Activated naive CD4-positive, alpha-beta T cell treated with anti-CD3 and anti-CD28 coated beads, Interleukin-2, amount 50 U/mL, for 24 hours (primary cell): ENCODE measurements at regions not wholly inside any gene's neighbourhood (a gene's known extent, or its start where the extent isn't known, plus 50 kb on each side); places are given as distances from the start of the nearest gene placed in this dataset.

Source experiments
- H3K27ac Mint-ChIP-seq: one replicate; pipeline ENCODE4 v1.8.0; 2021; ENCODE audit warnings: mild to moderate bottlenecking, mixed read lengths
- H3K27me3 Mint-ChIP-seq: one replicate; pipeline ENCODE4 v1.8.0; 2021; ENCODE audit warnings: mixed read lengths
- H3K36me3 Mint-ChIP-seq: one replicate; pipeline ENCODE4 v1.8.0; 2021; ENCODE audit warnings: mixed read lengths
- H3K4me1 Mint-ChIP-seq: one replicate; pipeline ENCODE4 v1.8.0; 2021; ENCODE audit warnings: mixed read lengths
- H3K4me3 Mint-ChIP-seq: one replicate; pipeline ENCODE4 v1.8.0; 2021; ENCODE audit warnings: mild to moderate bottlenecking, mixed read lengths
- H3K9me3 Mint-ChIP-seq: one replicate; pipeline ENCODE4 v1.8.0; 2021; ENCODE audit warnings: mixed read lengths

GRCh38 chr15:69505956-69506556 lies 53.4 kb downstream of the RPLP1 start:
- H3K4me1 Mint-ChIP-seq: peaks cover 7% of the 10 kb centered on the region
- no peaks in the 10 kb centered on the region for H3K9me3 Mint-ChIP-seq
- no peaks in the 10 kb centered on the region for H3K27me3 Mint-ChIP-seq
- H3K4me3 Mint-ChIP-seq: no peak overlapping the region
- peaks cover 2% of the 10 kb centered on the region for H3K36me3 Mint-ChIP-seq
- peak overlapping the region; percentile 32 for H3K27ac Mint-ChIP-seq

- Mint-ChIP-seq H3K27me3 (peaks cover 2% of the 10 kb centered on the region), H3K27ac (no peak overlapping the region), H3K9me3 (no peaks in the 10 kb centered on the region), H3K4me1 (peaks cover 7% of the 10 kb centered on the region), H3K4me3 (no peak overlapping the region), H3K36me3 (peaks cover 2% of the 10 kb centered on the region)
Measured at GRCh38 chr15:69508659-69509058, 56.0 kb downstream of the RPLP1 start.

- H3K27ac Mint-ChIP-seq: no peak overlapping the region
- peaks cover 7% of the 10 kb centered on the region for H3K4me1 Mint-ChIP-seq
- H3K9me3 Mint-ChIP-seq: no peaks in the 10 kb centered on the region
- no peak overlapping the region for H3K4me3 Mint-ChIP-seq
- H3K27me3 Mint-ChIP-seq: peaks cover 2% of the 10 kb centered on the region
- H3K36me3 Mint-ChIP-seq: peaks cover 2% of the 10 kb centered on the region
Measured at GRCh38 chr15:69509131-69509530, 56.5 kb downstream of the RPLP1 start.

DNA sequence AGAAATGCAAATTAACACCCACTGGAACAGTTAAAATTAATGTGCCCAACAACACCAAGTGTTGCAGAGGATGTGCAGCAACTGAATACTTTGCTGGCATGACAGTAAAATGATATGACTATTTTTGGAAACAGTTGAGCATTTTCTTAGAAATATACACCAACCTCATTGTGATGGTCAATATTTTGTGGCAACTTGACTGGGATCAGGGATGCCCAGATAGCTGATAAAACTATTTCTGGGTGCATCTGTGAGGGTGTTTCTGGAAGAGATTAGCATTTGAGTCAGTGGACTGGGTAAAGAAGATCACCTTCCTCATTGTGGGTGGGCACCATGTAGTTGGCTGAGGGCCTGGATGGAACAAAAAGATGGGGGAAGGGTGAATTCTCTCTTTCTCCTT lies 57.9 kb downstream of the RPLP1 start:
- Mint-ChIP-seq H3K4me1 (peaks cover 7% of the 10 kb centered on the region), H3K9me3 (no peaks in the 10 kb centered on the region), H3K4me3 (no peak overlapping the region), H3K27me3 (peaks cover 3% of the 10 kb centered on the region), H3K36me3 (peaks cover 2% of the 10 kb centered on the region), H3K27ac (no peak overlapping the region)

DNA sequence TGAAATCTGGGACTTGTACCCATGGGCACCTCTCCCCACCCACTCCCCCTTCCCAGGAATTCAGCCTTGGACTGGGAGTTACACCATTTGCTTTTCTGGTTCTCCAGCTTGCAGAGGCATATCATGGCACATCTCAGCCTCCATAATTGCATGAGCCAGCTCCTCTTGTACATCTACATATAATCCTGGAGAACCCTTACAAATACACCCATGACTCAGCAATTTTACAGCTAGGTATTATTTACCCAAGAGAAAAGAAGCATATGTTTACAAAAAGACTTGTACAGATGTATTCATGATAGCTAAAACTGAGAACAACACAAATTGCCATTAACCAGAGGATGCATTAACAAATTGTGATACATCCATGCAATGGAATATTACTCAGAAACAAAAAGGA lies 58.4 kb downstream of the RPLP1 start:
- Mint-ChIP-seq H3K27ac (no peak overlapping the region), H3K4me1 (peaks cover 7% of the 10 kb centered on the region), H3K9me3 (no peaks in the 10 kb centered on the region), H3K36me3 (peaks cover 2% of the 10 kb centered on the region), H3K4me3 (no peak overlapping the region), H3K27me3 (peaks cover 3% of the 10 kb centered on the region)

- Mint-ChIP-seq H3K27ac (no peak overlapping the region), H3K27me3 (peaks cover 3% of the 10 kb centered on the region), H3K4me3 (no peak overlapping the region), H3K4me1 (peaks cover 7% of the 10 kb centered on the region), H3K9me3 (no peaks in the 10 kb centered on the region), H3K36me3 (peaks cover 2% of the 10 kb centered on the region)
Measured at GRCh38 chr15:69511716-69512340, 59.2 kb downstream of the RPLP1 start.

DNA sequence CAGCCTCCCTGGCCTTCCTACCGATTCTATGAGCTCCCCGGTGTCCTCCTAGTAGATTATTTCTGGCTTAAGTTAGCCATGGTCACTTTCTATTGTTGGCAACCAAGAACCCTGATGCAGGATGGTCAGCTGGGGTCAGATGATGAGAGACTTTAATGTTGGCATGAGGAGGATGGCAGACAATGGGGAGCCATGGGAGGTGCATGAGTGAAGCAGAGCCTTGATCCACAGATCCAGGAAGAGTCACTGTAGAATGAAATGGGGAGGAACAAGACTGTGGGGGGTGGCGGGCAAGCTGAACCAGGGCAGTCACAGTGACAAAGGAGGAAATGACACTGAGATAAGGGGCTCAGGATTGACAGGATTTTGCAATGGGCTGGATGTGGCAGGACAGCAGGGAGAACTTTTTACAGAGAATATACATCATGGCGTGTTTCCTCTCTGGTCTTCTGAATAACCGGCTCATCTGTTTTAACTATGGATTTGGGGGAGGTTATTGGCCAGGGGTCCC lies 60.9 kb downstream of the RPLP1 start:
- peaks cover 2% of the 10 kb centered on the region for H3K36me3 Mint-ChIP-seq
- no peaks in the 10 kb centered on the region for H3K9me3 Mint-ChIP-seq
- H3K4me3 Mint-ChIP-seq: no peak overlapping the region
- H3K27ac Mint-ChIP-seq: no peak overlapping the region
- H3K27me3 Mint-ChIP-seq: peaks cover 6% of the 10 kb centered on the region
- H3K4me1 Mint-ChIP-seq: peaks cover 7% of the 10 kb centered on the region

DNA sequence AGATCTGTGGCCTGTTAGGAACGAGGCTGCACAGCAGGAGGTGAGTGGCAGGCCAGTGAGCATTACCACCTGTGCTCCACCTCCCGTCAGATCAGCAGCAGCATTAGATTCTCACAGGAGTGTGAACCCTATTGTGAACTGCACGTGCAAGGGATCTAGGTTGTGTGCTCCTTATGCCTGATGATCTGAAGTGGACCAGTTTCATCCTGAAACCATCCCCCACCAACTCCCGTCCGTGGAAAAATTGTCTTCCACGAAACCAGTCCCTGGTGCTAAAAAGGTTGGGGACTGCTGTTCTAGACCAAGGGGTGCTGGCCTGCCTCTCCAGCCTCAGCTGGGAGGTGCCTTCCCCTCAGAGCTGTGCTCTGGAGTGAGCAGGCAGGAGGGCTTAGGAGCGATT lies 61.4 kb downstream of the RPLP1 start:
- peaks cover 6% of the 10 kb centered on the region for H3K4me1 Mint-ChIP-seq
- H3K27me3 Mint-ChIP-seq: peaks cover 6% of the 10 kb centered on the region
- H3K9me3 Mint-ChIP-seq: no peaks in the 10 kb centered on the region
- H3K4me3 Mint-ChIP-seq: no peak overlapping the region
- no peak overlapping the region for H3K27ac Mint-ChIP-seq
- H3K36me3 Mint-ChIP-seq: peaks cover 2% of the 10 kb centered on the region

- Mint-ChIP-seq H3K4me1 (no peaks in the 10 kb centered on the region), H3K27me3 (peaks cover 7% of the 10 kb centered on the region), H3K4me3 (no peak overlapping the region), H3K9me3 (no peaks in the 10 kb centered on the region), H3K36me3 (no peaks in the 10 kb centered on the region), H3K27ac (no peak overlapping the region)
Measured at GRCh38 chr15:69515508-69515907, 62.9 kb downstream of the RPLP1 start.

DNA sequence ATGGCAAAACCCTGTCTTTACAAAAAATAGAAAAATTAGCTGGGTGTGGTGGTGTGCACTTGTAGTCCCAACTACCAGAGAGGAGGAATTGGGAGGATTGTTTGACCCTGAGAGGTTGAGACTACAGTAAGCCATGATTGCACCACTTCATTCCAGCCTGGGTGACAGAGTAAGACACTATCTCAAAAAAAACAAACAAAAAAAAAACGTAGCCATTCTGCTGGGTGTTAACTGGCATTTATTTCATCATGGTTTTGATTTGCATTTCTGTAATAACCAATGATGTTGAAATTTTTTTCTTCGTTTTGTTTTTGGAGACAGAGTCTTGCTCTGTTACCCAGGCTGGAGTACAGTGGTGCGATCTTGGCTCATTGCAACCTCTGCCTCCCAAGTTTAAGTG lies 63.3 kb downstream of the RPLP1 start:
- H3K4me1 Mint-ChIP-seq: no peaks in the 10 kb centered on the region
- H3K27me3 Mint-ChIP-seq: peaks cover 7% of the 10 kb centered on the region
- H3K4me3 Mint-ChIP-seq: no peak overlapping the region
- no peaks in the 10 kb centered on the region for H3K9me3 Mint-ChIP-seq
- H3K36me3 Mint-ChIP-seq: no peaks in the 10 kb centered on the region
- no peak overlapping the region for H3K27ac Mint-ChIP-seq

GRCh38 chr15:69517052-69517451 lies 64.4 kb downstream of the RPLP1 start:
- H3K27me3 Mint-ChIP-seq: peaks cover 7% of the 10 kb centered on the region
- H3K36me3 Mint-ChIP-seq: no peaks in the 10 kb centered on the region
- H3K4me3 Mint-ChIP-seq: no peak overlapping the region
- no peaks in the 10 kb centered on the region for H3K9me3 Mint-ChIP-seq
- H3K27ac Mint-ChIP-seq: no peak overlapping the region
- H3K4me1 Mint-ChIP-seq: no peaks in the 10 kb centered on the region

GRCh38 chr15:69518806-69519205 lies 66.2 kb downstream of the RPLP1 start:
- H3K4me1 Mint-ChIP-seq: no peaks in the 10 kb centered on the region
- H3K9me3 Mint-ChIP-seq: no peaks in the 10 kb centered on the region
- H3K27ac Mint-ChIP-seq: peak overlapping the region; percentile 23
- no peaks in the 10 kb centered on the region for H3K36me3 Mint-ChIP-seq
- H3K4me3 Mint-ChIP-seq: no peak overlapping the region
- peaks cover 5% of the 10 kb centered on the region for H3K27me3 Mint-ChIP-seq

DNA sequence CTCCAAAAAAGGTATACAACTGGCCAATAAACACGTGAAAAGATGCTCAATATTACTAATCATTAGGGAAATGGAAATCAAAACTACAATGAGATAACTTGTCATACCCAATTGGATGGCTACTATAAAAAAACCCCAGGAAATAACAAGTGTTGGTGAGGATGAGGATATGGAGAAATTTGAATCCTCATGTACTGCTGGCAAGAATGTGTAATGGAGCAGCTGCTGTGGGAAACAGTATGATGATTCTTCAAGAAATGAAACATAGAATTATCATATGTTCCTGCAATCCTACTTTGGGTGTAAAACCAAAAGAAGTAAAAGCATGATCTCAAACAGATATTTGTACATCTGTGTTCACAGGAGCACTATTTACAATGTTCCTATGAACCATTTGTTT lies 67.4 kb downstream of the RPLP1 start:
- Mint-ChIP-seq H3K36me3 (no peaks in the 10 kb centered on the region), H3K27me3 (peaks cover 5% of the 10 kb centered on the region), H3K4me1 (no peaks in the 10 kb centered on the region), H3K4me3 (no peak overlapping the region), H3K9me3 (no peaks in the 10 kb centered on the region), H3K27ac (no peak overlapping the region)

- Mint-ChIP-seq H3K4me1 (no peaks in the 10 kb centered on the region), H3K4me3 (no peak overlapping the region), H3K27me3 (peaks cover 1% of the 10 kb centered on the region), H3K27ac (no peak overlapping the region), H3K9me3 (no peaks in the 10 kb centered on the region), H3K36me3 (no peaks in the 10 kb centered on the region)
Measured at GRCh38 chr15:69522361-69522760, 69.7 kb downstream of the RPLP1 start.

DNA sequence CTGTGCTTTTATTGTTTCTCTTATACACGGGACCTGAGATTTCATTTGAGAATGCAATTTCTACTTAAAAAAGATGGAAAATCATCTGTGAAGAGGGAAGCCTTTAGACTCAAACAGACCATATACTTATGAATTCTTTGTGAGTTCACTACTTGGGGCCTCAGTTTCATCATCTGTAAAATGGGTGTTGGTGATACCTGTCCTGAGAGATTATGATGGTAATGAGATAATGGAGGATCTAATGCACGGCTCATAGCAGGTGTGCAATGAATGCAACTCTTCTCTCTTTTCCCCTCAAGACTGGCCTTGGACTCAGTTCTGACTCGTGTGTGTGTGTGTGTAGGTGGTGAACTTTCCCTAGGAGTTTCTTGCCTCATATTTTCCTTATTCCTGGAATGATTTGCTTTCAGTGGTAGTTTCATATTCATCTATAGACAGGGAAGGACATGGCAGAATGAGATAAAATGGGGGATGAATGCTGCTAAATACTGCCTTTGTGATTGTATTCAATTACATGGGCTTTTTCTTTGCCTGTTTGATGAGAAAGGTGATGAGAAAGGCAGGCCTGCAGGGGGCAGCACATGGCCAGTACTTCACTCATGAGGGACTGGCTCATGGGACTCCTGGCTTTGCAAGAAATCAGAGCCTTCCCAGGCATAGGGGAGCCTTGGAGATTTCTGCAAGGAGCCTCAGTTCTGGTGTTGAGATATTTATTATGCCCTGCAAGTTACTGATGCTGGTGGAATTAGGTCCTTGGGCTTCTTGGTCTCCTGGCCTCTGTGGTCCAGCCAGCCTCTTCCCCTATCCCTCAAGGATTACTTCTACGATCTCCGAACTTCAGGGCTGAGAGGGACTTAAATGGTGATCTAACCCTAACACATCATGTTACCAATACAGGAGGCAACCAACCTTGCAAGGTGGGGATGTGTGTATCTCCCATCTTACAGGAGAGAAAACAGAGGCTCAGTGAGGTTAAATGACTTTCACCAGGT lies 70.7 kb downstream of the RPLP1 start:
- H3K4me3 Mint-ChIP-seq: no peak overlapping the region
- H3K9me3 Mint-ChIP-seq: no peaks in the 10 kb centered on the region
- no peaks in the 10 kb centered on the region for H3K4me1 Mint-ChIP-seq
- peaks cover 1% of the 10 kb centered on the region for H3K27me3 Mint-ChIP-seq
- no peak overlapping the region for H3K27ac Mint-ChIP-seq
- H3K36me3 Mint-ChIP-seq: no peaks in the 10 kb centered on the region

- H3K27me3 Mint-ChIP-seq: peaks cover 1% of the 10 kb centered on the region
- H3K36me3 Mint-ChIP-seq: no peaks in the 10 kb centered on the region
- H3K9me3 Mint-ChIP-seq: no peaks in the 10 kb centered on the region
- no peak overlapping the region for H3K4me3 Mint-ChIP-seq
- H3K4me1 Mint-ChIP-seq: no peaks in the 10 kb centered on the region
- no peak overlapping the region for H3K27ac Mint-ChIP-seq
Measured at GRCh38 chr15:69524296-69524695, 71.7 kb downstream of the RPLP1 start.
